ENCODE measurements at regions not wholly inside any gene's neighbourhood (a gene's known extent, or its start where the extent isn't known, plus 50 kb on each side); places are given as distances from the start of the nearest gene placed in this dataset.

DNA sequence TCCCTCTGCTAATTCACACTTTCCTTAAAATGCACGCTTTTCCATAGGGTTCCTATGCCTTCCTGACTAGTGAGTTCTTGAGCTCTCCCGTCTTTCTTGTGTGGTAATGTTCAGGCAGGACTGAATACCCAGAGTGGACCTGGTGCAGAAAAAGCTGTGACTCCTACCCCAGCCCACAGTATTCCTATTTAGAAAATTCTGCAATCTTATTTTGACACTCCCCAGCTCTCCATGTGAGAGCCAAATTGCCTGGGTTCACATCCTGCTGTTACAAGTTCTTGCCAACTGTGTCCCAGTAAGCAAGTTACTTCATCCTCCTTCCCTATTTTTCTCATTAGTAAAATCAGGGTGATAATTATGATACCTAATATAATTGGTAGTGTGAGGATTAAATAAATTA is 290.8 kb upstream of the SLCO3A1 start:
- SMC1A ChIA-PET (ENCODE audit: uncharacterized antibody, unreplicated experiment): no interaction called here
- Histone ChIP-seq H2AFZ (ENCODE audit: control insufficient read depth, low read depth, low read length) (no peak overlapping the region), H3K79me2 (ENCODE audit: control insufficient read depth, insufficient read depth, low read length) (no peaks in the 10 kb centered on the region), H3K36me3 (ENCODE audit: control insufficient read depth in 2 of 2, insufficient read depth in 2 of 2, low read length in 1 of 2) (no peaks in the 10 kb centered on the region), H3K4me1 (ENCODE audit: control insufficient read depth, insufficient read depth, low read length) (no peaks in the 10 kb centered on the region), H3K27me3 (replicated peaks in 1 of 2; ENCODE audit: control insufficient read depth in 2 of 2, insufficient read depth in 2 of 2, low read length in 1 of 2) (no peaks in the 10 kb centered on the region), H3K27ac (ENCODE audit: control insufficient read depth, insufficient read depth) (no peak overlapping the region), H4K20me1 (ENCODE audit: control insufficient read depth, insufficient read depth) (no peaks in the 10 kb centered on the region), H3K9ac (ENCODE audit: control insufficient read depth, insufficient read depth, low read length) (no peak overlapping the region), H3K9me3 (replicated peaks; ENCODE audit: control insufficient read depth, insufficient read depth, low read length) (no peaks in the 10 kb centered on the region), H3K4me3 (no peak overlapping the region), H3K4me2 (ENCODE audit: control insufficient read depth, insufficient read depth) (no peak overlapping the region)
- no peak for FAIRE-seq
- 0% methylated on average over 2 of the region's 2 CpGs for WGBS (ENCODE audit: insufficient coverage, insufficient replicate concordance, low lambda C conversion rate, missing lambda C conversion rate)
- no peak for TF ChIP-seq SMARCA5 (IDR thresholded peaks at IDR 0.05)
- TF ChIP-seq, protein P1, sequence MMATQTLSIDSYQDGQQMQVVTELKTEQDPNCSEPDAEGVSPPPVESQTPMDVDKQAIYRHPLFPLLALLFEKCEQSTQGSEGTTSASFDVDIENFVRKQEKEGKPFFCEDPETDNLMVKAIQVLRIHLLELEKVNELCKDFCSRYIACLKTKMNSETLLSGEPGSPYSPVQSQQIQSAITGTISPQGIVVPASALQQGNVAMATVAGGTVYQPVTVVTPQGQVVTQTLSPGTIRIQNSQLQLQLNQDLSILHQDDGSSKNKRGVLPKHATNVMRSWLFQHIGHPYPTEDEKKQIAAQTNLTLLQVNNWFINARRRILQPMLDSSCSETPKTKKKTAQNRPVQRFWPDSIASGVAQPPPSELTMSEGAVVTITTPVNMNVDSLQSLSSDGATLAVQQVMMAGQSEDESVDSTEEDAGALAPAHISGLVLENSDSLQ (IDR thresholded peaks at IDR 0.05): no peak
- TF ChIP-seq TAF1 (IDR thresholded peaks at IDR 0.05; ENCODE audit: borderline replicate concordance, low read depth, low read length): no peak
- no peak for TF ChIP-seq POLR2AphosphoS2 (IDR thresholded peaks at IDR 0.05; ENCODE audit: low read depth, low read length)
- TF ChIP-seq NR2C1 (IDR thresholded peaks at IDR 0.05): no peak
- no peak for TF ChIP-seq JUNB (IDR thresholded peaks at IDR 0.05)
- TF ChIP-seq NFYA (IDR thresholded peaks at IDR 0.05; ENCODE audit: borderline replicate concordance, low read depth, low read length): no peak
- TF ChIP-seq, protein P2, sequence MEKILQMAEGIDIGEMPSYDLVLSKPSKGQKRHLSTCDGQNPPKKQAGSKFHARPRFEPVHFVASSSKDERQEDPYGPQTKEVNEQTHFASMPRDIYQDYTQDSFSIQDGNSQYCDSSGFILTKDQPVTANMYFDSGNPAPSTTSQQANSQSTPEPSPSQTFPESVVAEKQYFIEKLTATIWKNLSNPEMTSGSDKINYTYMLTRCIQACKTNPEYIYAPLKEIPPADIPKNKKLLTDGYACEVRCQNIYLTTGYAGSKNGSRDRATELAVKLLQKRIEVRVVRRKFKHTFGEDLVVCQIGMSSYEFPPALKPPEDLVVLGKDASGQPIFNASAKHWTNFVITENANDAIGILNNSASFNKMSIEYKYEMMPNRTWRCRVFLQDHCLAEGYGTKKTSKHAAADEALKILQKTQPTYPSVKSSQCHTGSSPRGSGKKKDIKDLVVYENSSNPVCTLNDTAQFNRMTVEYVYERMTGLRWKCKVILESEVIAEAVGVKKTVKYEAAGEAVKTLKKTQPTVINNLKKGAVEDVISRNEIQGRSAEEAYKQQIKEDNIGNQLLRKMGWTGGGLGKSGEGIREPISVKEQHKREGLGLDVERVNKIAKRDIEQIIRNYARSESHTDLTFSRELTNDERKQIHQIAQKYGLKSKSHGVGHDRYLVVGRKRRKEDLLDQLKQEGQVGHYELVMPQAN (conservative IDR thresholded peaks at IDR 0.05): no peak
- in situ Hi-C loops (cut with MboI) (no loop called here), intact Hi-C loops (cut with micrococcal nuclease; ENCODE audit: unreplicated experiment) (no loop called here)
- no TSS peak for BruUV-seq (replicated peaks)
- no peak for ATAC-seq
- RAD21 ChIA-PET (ENCODE audit: unreplicated experiment): no interaction called here
- DNase-seq (ENCODE audit: low read depth, low spot score): no peak
- CTCF ChIA-PET: no interaction called here
- POLR2A ChIA-PET: no interaction called here
